H4 (cell line): ENCODE measurements at regions not wholly inside any gene's neighbourhood (a gene's known extent, or its start where the extent isn't known, plus 50 kb on each side); places are given as distances from the start of the nearest gene placed in this dataset.
"Not testable (repeated sequence)": the region's sequence is repeated elsewhere in the genome, so short reads cannot be mapped to it uniquely, and the experiment has no call there.

Source experiments
- DNase-seq: peaks from one replicate; pipeline ENCODE4 v3.0.0-alpha.2; 2015; ENCODE audit warnings: low spot score

GRCh38 chr2:237214963-237215362 is 129.3 kb downstream of the COPS8 start:
- DNase-seq: no peak

DNA sequence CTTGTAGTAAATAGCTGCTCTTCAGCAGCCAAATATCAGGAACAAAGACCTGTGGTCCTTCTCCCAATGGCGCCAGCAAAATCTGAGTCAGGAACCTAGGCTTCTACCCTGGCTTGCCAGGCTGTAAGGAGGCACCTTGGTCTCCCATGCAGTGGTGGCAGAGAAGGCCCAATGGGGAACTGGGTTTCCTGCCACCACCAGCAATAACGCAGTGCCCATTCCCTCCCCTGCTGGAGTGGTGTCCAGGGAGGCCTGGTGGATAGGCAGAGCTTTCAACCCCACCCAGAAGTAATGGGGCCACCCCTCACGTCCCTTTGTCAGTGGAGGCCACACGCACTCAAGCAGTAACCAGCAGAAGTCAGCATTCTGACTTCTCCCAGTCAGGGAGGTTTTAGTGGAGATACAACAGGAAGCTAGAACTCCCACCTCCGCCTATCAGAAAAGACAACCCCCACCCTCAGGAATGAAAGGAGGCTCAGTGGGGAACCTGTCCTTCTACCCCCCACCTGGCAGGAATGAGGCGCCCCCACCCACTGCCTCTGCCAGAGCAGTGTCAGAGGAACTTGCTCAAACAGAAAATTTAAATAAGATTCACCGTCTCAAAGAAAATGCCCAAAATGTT is 132.4 kb downstream of the COPS8 start:
- DNase-seq: no peak

DNA sequence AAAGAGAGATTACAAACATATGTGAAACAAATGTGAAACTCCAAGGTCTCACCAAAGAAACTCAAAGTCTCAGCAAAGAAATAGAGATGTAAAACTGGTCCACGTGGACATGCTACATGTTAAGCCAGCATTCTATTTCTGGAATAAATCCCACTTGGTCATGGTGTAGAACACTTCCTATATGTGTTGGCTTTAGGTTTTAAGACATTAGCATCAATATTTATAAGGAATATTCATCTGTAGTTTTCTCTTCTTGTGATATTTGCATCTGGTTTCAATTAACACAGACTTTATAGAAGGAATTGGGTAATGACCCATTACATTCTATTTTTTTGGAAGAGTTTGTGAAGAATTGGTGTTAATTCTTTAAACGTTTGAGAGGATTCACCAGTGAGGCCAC is 133.1 kb downstream of the COPS8 start:
- DNase-seq: no peak

- DNase-seq: no peak
Observed at GRCh38 chr2:237219826-237220225, 134.1 kb downstream of the COPS8 start.

DNA sequence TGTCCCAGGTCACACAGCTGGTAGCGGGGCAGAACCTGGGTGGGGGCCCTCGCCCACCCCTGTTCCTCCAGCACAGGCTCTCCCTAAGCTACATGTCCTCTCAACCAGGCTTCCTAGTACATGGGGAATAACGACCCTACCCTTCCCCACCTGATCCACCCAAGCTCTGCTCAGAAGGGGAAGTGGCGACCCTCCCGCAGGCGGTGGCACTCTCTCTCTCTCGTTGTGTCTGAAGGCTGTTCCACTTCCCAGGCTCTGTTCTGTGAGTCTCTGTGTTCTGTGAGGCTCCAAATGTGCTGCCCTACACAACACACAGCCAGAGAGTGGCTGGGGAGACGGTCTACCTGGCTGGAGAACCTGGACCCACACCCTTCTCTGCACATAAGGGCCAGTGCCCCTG is 135.8 kb downstream of the COPS8 start:
- no peak for DNase-seq

- DNase-seq: peak; percentile 84
Observed at GRCh38 chr2:237222178-237222577, 136.5 kb downstream of the COPS8 start.

- no peak for DNase-seq
Observed at GRCh38 chr2:237222601-237223041, 136.9 kb downstream of the COPS8 start.

DNA sequence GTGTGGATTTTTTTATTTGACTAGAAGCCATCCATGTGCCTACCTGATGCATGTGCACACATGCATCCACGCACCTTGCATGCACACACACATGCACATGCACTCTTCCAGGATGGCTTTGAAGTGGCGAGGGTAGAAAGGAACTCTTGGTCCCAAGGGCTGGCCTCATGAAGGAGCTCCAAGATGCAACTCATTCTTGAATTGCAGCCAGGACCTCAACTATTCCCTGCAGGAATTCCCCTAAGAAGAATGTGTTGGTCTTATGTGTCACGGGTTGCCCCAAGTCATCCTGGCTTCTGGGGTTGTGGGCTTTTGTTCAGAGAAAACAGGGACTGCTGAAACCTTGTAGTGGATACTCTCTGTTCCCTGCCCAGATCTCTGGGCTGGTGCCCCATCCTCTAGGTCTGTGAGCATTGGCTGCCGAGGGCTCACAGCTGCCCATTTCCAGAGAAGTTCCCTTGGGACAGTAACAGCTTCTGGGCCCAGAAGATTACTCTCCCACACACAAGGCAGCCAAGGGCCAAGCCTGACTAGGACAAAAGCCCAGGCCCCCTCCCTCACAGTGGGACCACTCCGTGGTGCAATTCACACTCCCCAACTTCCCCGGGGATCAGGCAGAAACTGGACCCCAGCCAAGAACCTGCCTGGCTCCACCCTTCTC is 137.6 kb downstream of the COPS8 start:
- peak; percentile 92 for DNase-seq

DNA sequence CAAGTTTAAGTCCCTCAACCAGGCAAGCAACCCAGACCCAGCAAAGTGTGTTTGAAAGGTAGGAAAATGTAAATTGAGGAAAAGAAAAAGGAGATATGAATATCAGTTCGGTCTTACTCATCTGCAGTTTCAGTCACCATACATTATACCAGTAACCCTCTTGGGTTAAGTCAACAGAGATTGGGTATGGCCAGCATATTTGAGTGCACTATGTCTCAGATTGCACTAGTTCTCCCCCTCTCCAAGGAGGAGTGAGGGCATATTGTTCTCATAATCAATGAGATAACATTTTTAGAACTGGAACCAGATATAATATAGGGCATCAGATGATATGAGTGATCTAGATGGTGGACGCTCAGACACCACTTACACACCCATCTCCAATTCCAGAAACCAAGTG is 141.5 kb downstream of the COPS8 start:
- DNase-seq: no peak

GRCh38 chr2:237227592-237228280 is 142.0 kb downstream of the COPS8 start:
- peak; percentile 93 for DNase-seq

GRCh38 chr2:237228281-237228625 is 142.6 kb downstream of the COPS8 start:
- DNase-seq: no peak

- no peak for DNase-seq
Observed at GRCh38 chr2:237229905-237230304, 144.2 kb downstream of the COPS8 start.

DNA sequence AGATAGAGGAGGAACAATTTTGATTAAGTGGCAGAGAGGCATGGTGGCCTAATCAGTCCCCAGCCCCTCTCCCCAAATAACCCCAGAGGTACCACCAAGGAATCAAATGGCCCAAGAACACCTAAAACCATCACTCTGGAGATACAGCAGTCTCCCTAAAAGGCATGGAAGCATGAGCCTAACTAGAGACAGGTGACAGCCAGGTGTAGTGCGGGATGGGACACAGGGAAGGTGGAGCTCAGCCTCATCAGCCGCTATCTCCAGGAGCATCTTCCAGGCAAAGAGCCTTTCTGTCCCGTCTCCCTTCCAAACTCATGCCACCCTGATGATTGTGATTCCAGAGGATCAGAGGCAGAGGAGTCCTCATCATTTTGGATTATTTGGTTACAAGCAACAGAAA is 144.7 kb downstream of the COPS8 start:
- no peak for DNase-seq

- DNase-seq: no peak
Observed at GRCh38 chr2:237231593-237231992, 145.9 kb downstream of the COPS8 start.

- DNase-seq: no peak
Observed at GRCh38 chr2:237232166-237232565, 146.5 kb downstream of the COPS8 start.

GRCh38 chr2:237234268-237234667 is 148.6 kb downstream of the COPS8 start:
- no peak for DNase-seq

DNA sequence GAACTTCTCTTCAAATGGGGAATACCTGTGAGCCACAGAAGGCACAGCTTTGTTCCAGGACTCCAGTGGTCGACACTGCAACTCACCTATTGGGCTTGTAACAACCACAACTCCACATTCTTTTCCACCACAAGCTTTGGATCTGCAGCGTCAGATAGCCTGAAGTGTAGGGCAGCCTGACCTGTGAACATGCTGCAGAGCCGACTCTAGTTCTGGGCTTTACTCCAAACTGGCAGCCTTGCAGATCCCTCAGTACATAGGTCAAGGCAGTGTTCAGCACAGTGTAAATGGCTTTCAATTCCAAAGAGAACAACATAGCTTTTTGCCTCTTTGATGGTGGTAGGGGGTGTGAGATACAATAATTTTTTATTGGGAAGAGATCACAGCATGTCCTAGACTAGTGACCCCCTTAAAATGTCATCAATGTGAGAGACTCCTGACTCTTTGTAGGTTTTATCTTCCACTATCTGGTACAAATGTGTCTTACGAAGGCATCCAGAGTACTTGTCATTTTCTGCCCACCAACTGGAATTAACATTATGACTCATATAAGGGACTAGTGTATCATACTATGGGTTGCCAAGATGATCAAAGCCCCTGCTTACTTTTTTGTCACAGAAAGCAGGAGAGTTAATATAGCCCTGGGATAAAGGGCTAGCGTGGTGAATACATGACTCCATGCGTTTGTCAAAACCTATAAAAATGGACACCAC is 149.8 kb downstream of the COPS8 start:
- peak; percentile 80 for DNase-seq

DNA sequence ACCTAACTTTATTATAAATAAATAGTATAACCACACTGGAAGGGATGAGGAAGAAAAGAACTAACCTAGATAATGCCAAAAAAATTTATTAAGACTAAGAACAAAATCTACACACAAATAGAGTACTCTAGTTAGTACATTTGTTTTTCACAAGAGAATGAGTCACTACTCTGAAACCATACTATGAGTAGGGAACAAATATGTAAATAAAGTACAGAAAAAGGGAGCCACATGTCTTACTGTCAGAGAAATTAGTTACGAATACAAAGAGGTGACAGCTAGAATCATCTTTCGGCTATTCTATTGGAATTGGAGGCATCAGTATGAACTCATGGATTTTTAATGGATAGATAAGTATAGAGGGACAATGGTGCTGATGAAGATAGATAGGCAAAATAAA is 150.5 kb downstream of the COPS8 start:
- DNase-seq: no peak

DNA sequence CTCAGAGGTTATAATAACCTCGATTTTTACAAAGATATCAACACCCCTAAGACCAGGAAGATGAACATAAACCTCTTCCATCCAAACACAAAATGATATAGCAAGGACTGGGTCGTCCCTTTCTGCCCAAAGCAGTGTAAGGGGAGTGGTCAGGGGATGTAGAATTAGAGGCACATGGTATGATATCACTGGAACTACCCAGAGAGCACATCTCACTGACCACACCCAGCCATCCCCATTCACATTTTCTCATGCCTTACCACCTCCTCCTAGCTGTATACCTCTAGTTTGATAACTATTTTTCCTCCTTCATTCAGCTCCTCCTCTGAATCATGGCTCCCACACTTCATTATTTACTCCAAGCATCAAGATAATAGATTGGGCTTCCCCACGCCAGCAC is 152.6 kb downstream of the COPS8 start:
- DNase-seq: no peak

GRCh38 chr2:237240252-237240651 is 154.6 kb downstream of the COPS8 start:
- DNase-seq: no peak

GRCh38 chr2:237240868-237241267 is 155.2 kb downstream of the COPS8 start:
- not testable (repeated sequence) for DNase-seq

DNA sequence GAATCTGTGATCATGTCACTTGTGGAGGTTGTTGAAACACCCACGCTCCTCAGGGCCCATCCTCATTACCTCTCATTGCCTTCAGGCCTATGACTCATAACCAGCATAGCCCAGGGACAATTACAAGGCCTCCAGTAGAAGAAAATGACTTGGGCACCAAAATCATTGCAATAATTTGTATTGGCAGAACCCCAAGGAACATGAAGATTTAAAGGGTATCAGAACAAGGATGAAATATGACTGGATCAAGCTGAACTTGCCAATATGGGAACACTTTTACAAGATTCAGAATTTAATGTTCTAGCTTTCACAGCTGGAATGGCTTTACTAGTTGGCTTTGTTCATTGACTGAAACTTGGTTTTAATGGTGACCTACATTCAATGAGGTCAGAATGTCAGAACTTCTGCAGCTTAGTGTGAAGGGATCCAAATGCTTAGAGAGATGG is 156.4 kb downstream of the COPS8 start:
- DNase-seq: no peak

DNA sequence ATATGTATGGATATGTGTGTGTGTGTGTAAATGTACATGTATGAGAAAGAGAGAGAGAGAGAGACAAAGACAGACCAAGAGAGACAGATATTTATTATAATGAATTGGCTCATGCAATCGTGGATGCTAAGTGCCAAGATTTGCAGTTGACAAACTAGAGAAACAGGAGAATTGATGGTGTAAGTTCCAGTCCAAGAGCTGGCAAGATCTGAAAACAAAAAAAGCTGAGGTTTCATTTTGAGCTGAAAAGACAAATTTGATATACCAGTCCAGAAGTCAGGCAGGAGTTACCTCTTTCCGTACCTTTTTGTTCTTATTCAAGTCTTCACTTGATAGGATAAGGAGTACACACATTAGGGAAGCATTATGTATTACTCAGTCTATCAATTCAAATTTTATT is 157.8 kb downstream of the COPS8 start:
- no peak for DNase-seq
